ENCODE measurements at regions not wholly inside any gene's neighbourhood (a gene's known extent, or its start where the extent isn't known, plus 50 kb on each side); places are given as distances from the start of the nearest gene placed in this dataset.

GRCh38 chr13:65727070-65727469, 1503.1 kb downstream of the PCDH9 start:
- Histone ChIP-seq H3K4me3 (no peak overlapping the region), H3K27ac (no peak overlapping the region), H3K36me3 (ENCODE audit: insufficient read depth in 1 of 2, low read depth in 1 of 2) (no peaks in the 10 kb centered on the region), H3K27me3 (ENCODE audit: insufficient read depth in 3 of 3, low read length in 2 of 3) (no peaks in the 10 kb centered on the region), H3K9me3 (no peaks in the 10 kb centered on the region), H3K4me1 (no peaks in the 10 kb centered on the region)
- ATAC-seq, result no peak
- no peak for DNase-seq
- intact Hi-C loops (cut with DNase I), result no loop called here
- WGBS, 3 donors, result 50 to 63% (median 58%) methylated on average over 4 of the region's 4 CpGs
- no peak for TF ChIP-seq CTCF (IDR thresholded peaks at IDR 0.05)

GRCh38 chr13:65725006-65725405, 1505.1 kb downstream of the PCDH9 start:
- Histone ChIP-seq H3K27me3 (ENCODE audit: insufficient read depth in 3 of 3, low read length in 2 of 3) (no peaks in the 10 kb centered on the region), H3K4me1 (no peaks in the 10 kb centered on the region), H3K4me3 (no peak overlapping the region), H3K9me3 (no peaks in the 10 kb centered on the region), H3K27ac (no peak overlapping the region), H3K36me3 (ENCODE audit: insufficient read depth in 1 of 2, low read depth in 1 of 2) (no peaks in the 10 kb centered on the region)
- ATAC-seq (no peak), DNase-seq (no peak)
- intact Hi-C loops (cut with DNase I), result no loop called here
- 75 to 82% (median 82%) methylated on average over 3 of the region's 3 CpGs for WGBS, 3 donors
- TF ChIP-seq CTCF (IDR thresholded peaks at IDR 0.05), result no peak

- H3K27me3 ChIP-seq (ENCODE audit: insufficient read depth in 3 of 3, low read length in 2 of 3), result no peaks in the 10 kb centered on the region
- H3K27ac ChIP-seq, result no peak overlapping the region
- DNase-seq (no peak), ATAC-seq (no peak)
- no peak overlapping the region for H3K4me3 ChIP-seq
- H3K9me3 ChIP-seq, result no peaks in the 10 kb centered on the region
- 48 to 57% (median 52%) methylated on average over 4 of the region's 4 CpGs for WGBS, 3 donors
- intact Hi-C loops (cut with DNase I), result no loop called here
- no peaks in the 10 kb centered on the region for H3K36me3 ChIP-seq (ENCODE audit: insufficient read depth in 1 of 2, low read depth in 1 of 2)
- no peak for TF ChIP-seq CTCF (IDR thresholded peaks at IDR 0.05)
- H3K4me1 ChIP-seq, result no peaks in the 10 kb centered on the region
Observed at GRCh38 chr13:65724226-65724625, 1505.9 kb downstream of the PCDH9 start.

GRCh38 chr13:65722506-65722905, 1507.6 kb downstream of the PCDH9 start:
- WGBS, 3 donors, result 76 to 81% (median 80%) methylated on average over 6 of the region's 6 CpGs
- DNase-seq, result no peak
- Histone ChIP-seq H3K36me3 (ENCODE audit: insufficient read depth in 1 of 2, low read depth in 1 of 2) (no peaks in the 10 kb centered on the region), H3K27ac (no peak overlapping the region), H3K4me1 (no peaks in the 10 kb centered on the region), H3K9me3 (no peaks in the 10 kb centered on the region), H3K4me3 (no peak overlapping the region), H3K27me3 (ENCODE audit: insufficient read depth in 3 of 3, low read length in 2 of 3) (no peaks in the 10 kb centered on the region)
- ATAC-seq, result no peak
- intact Hi-C loops (cut with DNase I), result no loop called here
- TF ChIP-seq CTCF (IDR thresholded peaks at IDR 0.05), result no peak

GRCh38 chr13:65719831-65720230, 1510.3 kb downstream of the PCDH9 start:
- intact Hi-C loops (cut with DNase I), result no loop called here
- Histone ChIP-seq H3K36me3 (ENCODE audit: insufficient read depth in 1 of 2, low read depth in 1 of 2) (no peaks in the 10 kb centered on the region), H3K9me3 (no peaks in the 10 kb centered on the region), H3K4me3 (no peak overlapping the region), H3K27ac (no peak overlapping the region), H3K27me3 (ENCODE audit: insufficient read depth in 3 of 3, low read length in 2 of 3) (no peaks in the 10 kb centered on the region), H3K4me1 (no peaks in the 10 kb centered on the region)
- 71 to 80% (median 73%) methylated on average over 2 of the region's 2 CpGs for WGBS, 3 donors
- no peak for TF ChIP-seq CTCF (IDR thresholded peaks at IDR 0.05)
- ATAC-seq (no peak), DNase-seq (no peak)

Measured in psoas muscle (tissue), 7 donors.